ENCODE measurements at regions not wholly inside any gene's neighbourhood (a gene's known extent, or its start where the extent isn't known, plus 50 kb on each side); places are given as distances from the start of the nearest gene placed in this dataset.

DNA sequence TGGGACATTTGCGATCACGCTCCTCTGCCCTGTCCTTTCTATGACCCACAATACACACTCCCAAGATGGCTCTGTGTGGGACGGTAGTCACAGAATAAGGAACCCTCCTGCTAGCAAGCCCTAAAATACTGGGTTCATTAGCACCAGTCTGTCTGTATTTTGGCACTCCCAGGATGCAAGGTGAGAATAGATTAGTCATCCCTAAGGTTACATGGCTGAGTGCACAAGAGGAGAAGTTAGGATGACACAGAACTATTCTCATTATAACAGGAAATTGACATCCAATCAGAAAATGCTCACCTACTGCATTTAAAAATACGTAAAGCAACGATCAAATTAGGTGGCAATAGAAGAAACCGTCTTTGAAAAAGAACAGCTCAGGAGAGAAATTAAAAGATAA is 590.2 kb downstream of the EPHA4 start:
- Histone ChIP-seq H3K4me2 (ENCODE audit: insufficient read depth, insufficient read length, low read length) (no peak overlapping the region), H2BK20ac (ENCODE audit: low read depth, low read length, poor library complexity, severe bottlenecking) (no peak overlapping the region), H3K23ac (ENCODE audit: insufficient read length, low read depth, low read length) (no peak overlapping the region), H3K18ac (ENCODE audit: insufficient read length, low read depth, low read length) (no peak overlapping the region), H3K56ac (ENCODE audit: insufficient read length, low read depth, low read length) (no peak overlapping the region), H3K79me1 (ENCODE audit: insufficient read depth, low read depth, low read length, poor library complexity, severe bottlenecking) (no peaks in the 10 kb centered on the region), H2AFZ (ENCODE audit: low read length) (no peak overlapping the region), H3K23me2 (ENCODE audit: insufficient read length, low read depth, low read length, poor library complexity, severe bottlenecking) (no peaks in the 10 kb centered on the region), H4K5ac (ENCODE audit: insufficient read length, low read depth, low read length) (no peak overlapping the region), H3K4ac (ENCODE audit: low read depth, low read length) (no peak overlapping the region), H3K14ac (ENCODE audit: insufficient read depth, low read length) (no peak overlapping the region), H3T11ph (ENCODE audit: low read length) (no peak overlapping the region), H3K27ac (ENCODE audit: insufficient read length, low read depth, low read length) (no peak overlapping the region), H4K8ac (replicated peaks; ENCODE audit: insufficient read length, low read depth, low read length) (no peak overlapping the region), H4K91ac (ENCODE audit: insufficient read length, low read depth, low read length) (no peak overlapping the region), H3K79me2 (ENCODE audit: insufficient read depth, low read length) (no peaks in the 10 kb centered on the region), H2AK5ac (ENCODE audit: insufficient read length, low read length) (no peak overlapping the region), H2BK15ac (ENCODE audit: low read depth, low read length) (no peak overlapping the region), H3K4me1 (ENCODE audit: insufficient read depth, low read length) (peaks cover 3% of the 10 kb centered on the region; the same call in 1 of the 2 replicates), H2BK5ac (ENCODE audit: insufficient read length, low read length) (no peak overlapping the region), H3K9me3 (ENCODE audit: control insufficient read depth, low read depth, low read length) (no peaks in the 10 kb centered on the region), H2BK120ac (ENCODE audit: low read depth, low read length, poor library complexity, severe bottlenecking) (no peak overlapping the region), H3K9ac (ENCODE audit: extremely low read depth, insufficient read length, low read length) (no peak overlapping the region), H2BK12ac (ENCODE audit: insufficient read length, low read depth, low read length) (no peak overlapping the region), H4K20me1 (ENCODE audit: control insufficient read depth, insufficient read depth, insufficient read length) (no peaks in the 10 kb centered on the region), H3K27me3 (ENCODE audit: insufficient read depth, low read length) (no peaks in the 10 kb centered on the region)
- H3K27me3 Mint-ChIP-seq (ENCODE audit: low read depth): no peaks in the 10 kb centered on the region
- H3K4me1 Mint-ChIP-seq: peaks cover 18 to 25% of the 10 kb centered on the region in 2 experiments
- peaks cover 0 to 5% (median 4%) of the 10 kb centered on the region in 3 experiments; a peak in 3 of 7 replicates for H3K36me3 Mint-ChIP-seq (ENCODE audit: insufficient read depth in 1 of 3, low read depth in 3 of 3)
- WGBS (ENCODE audit: extremely low coverage, insufficient read length, low lambda C conversion rate): no CpG with 5 or more reads among the region's 6 CpGs
- peaks cover 3 to 5% of the 10 kb centered on the region in 2 experiments; a peak in 4 of 5 replicates for H3K9me3 Mint-ChIP-seq
- no peak overlapping the region for H3K27ac Mint-ChIP-seq
- no peak for DNase-seq
- no peak overlapping the region for H3K4me3 Mint-ChIP-seq
- TF ChIP-seq, protein P1, sequence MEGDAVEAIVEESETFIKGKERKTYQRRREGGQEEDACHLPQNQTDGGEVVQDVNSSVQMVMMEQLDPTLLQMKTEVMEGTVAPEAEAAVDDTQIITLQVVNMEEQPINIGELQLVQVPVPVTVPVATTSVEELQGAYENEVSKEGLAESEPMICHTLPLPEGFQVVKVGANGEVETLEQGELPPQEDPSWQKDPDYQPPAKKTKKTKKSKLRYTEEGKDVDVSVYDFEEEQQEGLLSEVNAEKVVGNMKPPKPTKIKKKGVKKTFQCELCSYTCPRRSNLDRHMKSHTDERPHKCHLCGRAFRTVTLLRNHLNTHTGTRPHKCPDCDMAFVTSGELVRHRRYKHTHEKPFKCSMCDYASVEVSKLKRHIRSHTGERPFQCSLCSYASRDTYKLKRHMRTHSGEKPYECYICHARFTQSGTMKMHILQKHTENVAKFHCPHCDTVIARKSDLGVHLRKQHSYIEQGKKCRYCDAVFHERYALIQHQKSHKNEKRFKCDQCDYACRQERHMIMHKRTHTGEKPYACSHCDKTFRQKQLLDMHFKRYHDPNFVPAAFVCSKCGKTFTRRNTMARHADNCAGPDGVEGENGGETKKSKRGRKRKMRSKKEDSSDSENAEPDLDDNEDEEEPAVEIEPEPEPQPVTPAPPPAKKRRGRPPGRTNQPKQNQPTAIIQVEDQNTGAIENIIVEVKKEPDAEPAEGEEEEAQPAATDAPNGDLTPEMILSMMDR (conservative IDR thresholded peaks at IDR 0.05): no peak
